Naive B cell (primary cell): ENCODE measurements at regions not wholly inside any gene's neighbourhood (a gene's known extent, or its start where the extent isn't known, plus 50 kb on each side); places are given as distances from the start of the nearest gene placed in this dataset.

Experiments
- ATAC-seq, 2 donors: fragments of 150-1000 bp; cut with Tn5 transposase; 2 replicates each; pipeline ENCODE4 v1.10.0; 2021; ENCODE audit warnings: low read depth in 2 of 2, mild to moderate bottlenecking in 2 of 2, moderate library complexity in 2 of 2
- DNase-seq: peaks from one replicate; pipeline ENCODE4 v3.0.0; 2022
- H3K27ac Mint-ChIP-seq, 6 donors: one replicate each; pipeline ENCODE4 v1.8.0; 2020 to 2022; ENCODE audit warnings: mild to moderate bottlenecking in 6 of 6, mixed read lengths in 6 of 6, moderate library complexity in 5 of 6, inconsistent platforms in 2 of 6
- H3K27me3 Mint-ChIP-seq, 3 donors: one replicate each; pipeline ENCODE4 v1.8.0; 2021 to 2022; ENCODE audit warnings: mixed read lengths in 3 of 3, mild to moderate bottlenecking in 1 of 3
- H3K36me3 Mint-ChIP-seq, 2 donors: one replicate each; pipeline ENCODE4 v1.8.0; 2020 to 2022; ENCODE audit warnings: mixed read lengths in 2 of 2, inconsistent platforms in 1 of 2, mild to moderate bottlenecking in 1 of 2
- H3K4me1 Mint-ChIP-seq, 3 donors: one replicate each; pipeline ENCODE4 v1.8.0; 2020 to 2022; ENCODE audit warnings: mixed read lengths in 3 of 3, inconsistent platforms in 1 of 3, mild to moderate bottlenecking in 1 of 3, moderate library complexity in 1 of 3
- H3K4me3 Mint-ChIP-seq, 8 donors: one replicate each; pipeline ENCODE4 v1.8.0; 2020 to 2022; ENCODE audit warnings: mild to moderate bottlenecking in 8 of 8, mixed read lengths in 8 of 8, moderate library complexity in 8 of 8, inconsistent platforms in 2 of 8
- H3K9me3 Mint-ChIP-seq, 7 donors: one replicate each; pipeline ENCODE4 v1.8.0; 2020 to 2022; ENCODE audit warnings: mixed read lengths in 7 of 7, mild to moderate bottlenecking in 5 of 7, inconsistent platforms in 2 of 7, moderate library complexity in 1 of 7

DNA sequence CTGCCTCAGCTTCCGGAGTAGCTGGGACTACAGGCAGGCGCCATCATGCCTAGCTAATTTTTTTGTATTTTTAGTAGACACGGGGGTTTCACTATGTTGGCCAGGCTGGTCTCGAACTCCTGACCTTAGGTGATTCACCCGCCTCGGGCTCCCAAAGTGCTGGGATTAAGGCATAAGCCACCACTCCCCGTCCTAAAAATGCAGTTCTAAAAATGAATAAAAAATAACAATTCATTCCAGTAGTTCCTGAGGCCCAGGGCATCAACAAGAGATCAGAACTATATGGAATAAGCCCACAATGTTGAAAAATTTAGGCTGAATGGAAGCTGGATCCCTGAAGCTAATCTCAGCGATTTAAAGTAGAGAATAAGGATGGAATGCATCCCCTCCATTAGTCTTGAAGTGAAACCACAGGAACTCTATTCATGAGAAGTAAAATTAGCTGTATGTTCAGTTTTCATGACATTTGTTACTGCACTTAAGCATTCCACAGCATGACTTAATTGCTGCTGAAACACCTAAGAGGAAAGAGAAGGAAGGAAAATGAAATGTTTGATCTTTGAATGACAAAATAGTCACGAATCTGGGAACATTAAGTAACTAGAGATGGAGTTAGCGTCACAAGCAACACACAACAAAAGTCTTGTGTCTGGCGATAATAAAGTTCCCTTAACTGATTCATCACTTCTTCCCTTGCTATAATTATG, 80.4 kb upstream of the RIPOR2 start:
- DNase-seq (no peak), ATAC-seq (no peak)
- no peaks in the 10 kb centered on the region for H3K36me3 Mint-ChIP-seq
- H3K4me3 Mint-ChIP-seq, result no peak overlapping the region
- no peaks in the 10 kb centered on the region for H3K9me3 Mint-ChIP-seq
- peak overlapping the region in 4 of 6 donors; percentile 19 to 89 (median 72) for H3K27ac Mint-ChIP-seq
- peaks cover 30 to 42% (median 40%) of the 10 kb centered on the region in 3 donors for H3K4me1 Mint-ChIP-seq
- no peaks in the 10 kb centered on the region for H3K27me3 Mint-ChIP-seq

DNA sequence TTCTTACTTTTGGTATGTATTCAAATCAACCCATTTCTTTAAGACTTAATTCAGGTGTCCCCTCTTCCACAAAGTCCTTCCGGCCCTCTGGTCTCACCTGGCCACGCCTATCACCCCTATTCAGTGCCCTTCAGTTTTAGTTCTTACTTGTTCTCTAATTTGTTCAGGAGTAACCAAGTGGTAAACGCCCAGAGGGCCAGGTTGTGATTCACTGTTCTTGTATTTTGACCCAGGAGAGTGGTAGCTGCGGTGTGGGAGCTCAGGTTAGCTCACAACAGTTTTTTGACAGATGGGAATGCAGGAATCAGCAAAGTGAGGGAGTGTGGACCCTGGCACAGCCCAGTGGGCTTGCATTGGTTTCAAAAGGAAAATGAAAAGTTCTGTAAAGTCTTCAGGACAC, 81.7 kb upstream of the RIPOR2 start:
- Mint-ChIP-seq H3K36me3 (no peaks in the 10 kb centered on the region), H3K27ac (peak overlapping the region in 5 of 6 donors; percentile 79 to 94 (median 87)), H3K27me3 (no peaks in the 10 kb centered on the region), H3K4me3 (peak overlapping the region in 3 of 8 donors; percentile 3 to 40 (median 7)), H3K4me1 (peaks cover 31 to 42% (median 38%) of the 10 kb centered on the region in 3 donors), H3K9me3 (no peaks in the 10 kb centered on the region)
- no peak for ATAC-seq
- DNase-seq, result no peak

DNA sequence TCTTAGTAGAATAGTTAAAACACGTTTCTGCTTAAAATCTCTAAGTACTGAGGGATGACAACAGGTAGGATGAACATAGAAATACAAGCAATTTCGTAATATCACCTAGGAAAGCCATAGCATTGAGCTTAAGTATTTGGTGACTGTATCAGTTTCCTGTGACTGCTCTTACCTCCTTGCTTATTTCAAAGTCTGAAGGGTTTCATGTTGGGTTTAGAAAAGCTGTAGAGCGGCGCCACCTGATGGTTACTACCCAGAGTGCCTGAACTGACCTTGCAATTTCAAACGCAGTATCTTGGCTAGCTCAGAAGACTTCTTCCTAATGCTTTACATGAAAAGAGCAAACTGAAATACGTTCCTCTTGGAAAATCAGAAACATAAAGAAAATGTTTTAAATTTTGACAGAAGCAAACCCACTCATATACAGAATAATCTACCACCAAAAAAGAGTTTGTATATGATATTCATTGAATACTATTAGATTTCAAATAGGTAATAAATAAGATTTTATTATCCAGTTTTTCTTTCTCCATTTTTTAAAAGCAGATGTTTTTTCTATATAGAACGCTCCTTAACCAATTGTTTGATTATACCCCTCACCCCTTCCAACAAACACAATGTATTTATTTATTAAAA, 82.3 kb upstream of the RIPOR2 start:
- H3K27me3 Mint-ChIP-seq, result no peaks in the 10 kb centered on the region
- peak overlapping the region in 1 of 8 donors; percentile 40 for H3K4me3 Mint-ChIP-seq
- H3K27ac Mint-ChIP-seq, result peak overlapping the region in 4 of 6 donors; percentile 54 to 94 (median 88)
- no peaks in the 10 kb centered on the region for H3K9me3 Mint-ChIP-seq
- H3K36me3 Mint-ChIP-seq, result no peaks in the 10 kb centered on the region
- DNase-seq, result peak; percentile 64
- peak; percentile 73 to 88 for ATAC-seq
- H3K4me1 Mint-ChIP-seq, result peaks cover 31 to 41% (median 38%) of the 10 kb centered on the region in 3 donors

DNA sequence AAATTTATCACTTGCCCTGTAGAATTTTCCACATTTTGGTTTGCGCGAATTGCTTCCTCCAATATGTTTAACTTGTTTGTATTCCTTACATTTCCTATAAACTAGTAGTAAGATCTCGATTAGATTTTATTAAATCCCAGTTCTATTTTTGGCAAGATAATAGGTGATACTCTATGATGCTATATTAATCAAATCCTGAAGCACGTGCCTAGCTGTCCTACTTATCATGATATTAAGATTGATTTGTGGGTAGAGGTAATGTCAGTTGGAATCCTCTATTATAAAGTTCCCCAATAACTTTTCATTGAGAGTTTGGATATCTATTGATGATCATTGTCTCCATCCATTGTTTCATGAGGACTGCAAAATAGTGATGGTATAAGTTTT, 82.8 kb upstream of the RIPOR2 start:
- no peak for ATAC-seq
- H3K4me1 Mint-ChIP-seq, result peaks cover 31 to 38% (median 37%) of the 10 kb centered on the region in 3 donors
- no peak overlapping the region for H3K27ac Mint-ChIP-seq
- H3K9me3 Mint-ChIP-seq, result no peaks in the 10 kb centered on the region
- no peaks in the 10 kb centered on the region for H3K36me3 Mint-ChIP-seq
- H3K27me3 Mint-ChIP-seq, result no peaks in the 10 kb centered on the region
- no peak overlapping the region for H3K4me3 Mint-ChIP-seq
- DNase-seq, result no peak

DNA sequence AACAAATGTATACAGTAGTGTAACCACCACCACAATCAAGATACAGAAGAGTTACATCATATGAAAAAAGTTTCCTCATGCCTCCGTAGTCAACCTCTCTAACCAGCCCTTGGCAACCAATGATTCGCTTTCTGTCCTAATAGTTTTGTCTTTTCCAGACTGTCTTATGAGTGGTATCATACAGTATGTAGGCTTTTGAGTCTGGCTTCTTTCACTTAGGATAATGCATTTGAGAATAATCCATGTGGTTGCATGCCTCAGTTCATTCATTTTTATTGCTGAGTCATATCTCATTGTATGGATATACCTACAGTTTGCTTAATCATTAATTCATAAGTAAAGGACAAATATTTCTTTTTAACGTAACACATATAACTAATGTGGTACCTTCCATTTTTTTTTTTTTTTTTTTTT, 86.4 kb upstream of the RIPOR2 start:
- Mint-ChIP-seq H3K9me3 (no peaks in the 10 kb centered on the region), H3K4me3 (no peak overlapping the region), H3K4me1 (peaks cover 15 to 26% (median 20%) of the 10 kb centered on the region in 3 donors), H3K36me3 (no peaks in the 10 kb centered on the region), H3K27ac (no peak overlapping the region), H3K27me3 (no peaks in the 10 kb centered on the region)
- ATAC-seq (no peak), DNase-seq (no peak)

DNA sequence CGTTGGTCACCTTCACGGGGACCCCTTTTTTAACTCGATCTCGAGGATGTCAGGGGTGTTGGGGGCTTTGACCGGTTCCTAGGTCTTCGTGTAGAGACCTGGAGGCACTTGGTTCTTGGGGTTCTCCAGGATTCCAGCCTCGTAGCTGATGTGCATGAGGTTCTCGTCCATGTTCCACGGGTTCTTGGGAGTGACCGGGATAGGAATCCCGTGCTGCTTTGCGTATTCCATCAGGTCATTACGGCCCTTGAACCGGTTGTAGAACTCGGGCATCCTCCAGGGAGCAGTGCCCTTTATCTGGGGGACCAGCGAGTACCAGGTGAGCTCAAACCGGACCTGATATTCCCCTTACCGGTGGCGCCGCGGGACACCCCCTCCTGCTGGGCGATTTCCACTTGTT, 88.0 kb upstream of the RIPOR2 start:
- no peak overlapping the region for H3K27ac Mint-ChIP-seq
- DNase-seq (no peak), ATAC-seq (no peak)
- H3K36me3 Mint-ChIP-seq, result no peaks in the 10 kb centered on the region
- H3K4me3 Mint-ChIP-seq, result no peak overlapping the region
- H3K9me3 Mint-ChIP-seq, result no peaks in the 10 kb centered on the region
- H3K4me1 Mint-ChIP-seq, result peaks cover 14 to 22% (median 21%) of the 10 kb centered on the region in 3 donors
- no peaks in the 10 kb centered on the region for H3K27me3 Mint-ChIP-seq

DNA sequence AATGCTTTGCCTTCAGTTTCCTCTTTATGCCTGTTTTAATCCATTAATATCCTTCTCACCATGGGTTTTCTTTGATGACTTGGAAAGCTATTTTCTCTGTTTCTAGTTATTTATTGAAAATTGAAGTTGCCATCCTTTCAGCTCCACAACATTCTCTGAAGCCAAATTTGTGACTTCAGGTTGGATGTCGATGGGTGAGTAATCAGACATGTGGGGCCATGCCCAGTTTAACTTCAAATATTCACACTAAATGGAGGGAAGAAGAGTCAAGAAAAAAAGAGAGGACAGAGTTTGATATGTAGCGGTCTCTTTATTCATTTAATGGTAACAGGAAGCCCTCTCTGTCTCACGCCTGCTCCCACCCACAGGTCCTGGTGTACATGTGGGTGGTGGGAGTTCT, 89.1 kb upstream of the RIPOR2 start:
- peaks cover 14 to 22% (median 21%) of the 10 kb centered on the region in 3 donors for H3K4me1 Mint-ChIP-seq

DNA sequence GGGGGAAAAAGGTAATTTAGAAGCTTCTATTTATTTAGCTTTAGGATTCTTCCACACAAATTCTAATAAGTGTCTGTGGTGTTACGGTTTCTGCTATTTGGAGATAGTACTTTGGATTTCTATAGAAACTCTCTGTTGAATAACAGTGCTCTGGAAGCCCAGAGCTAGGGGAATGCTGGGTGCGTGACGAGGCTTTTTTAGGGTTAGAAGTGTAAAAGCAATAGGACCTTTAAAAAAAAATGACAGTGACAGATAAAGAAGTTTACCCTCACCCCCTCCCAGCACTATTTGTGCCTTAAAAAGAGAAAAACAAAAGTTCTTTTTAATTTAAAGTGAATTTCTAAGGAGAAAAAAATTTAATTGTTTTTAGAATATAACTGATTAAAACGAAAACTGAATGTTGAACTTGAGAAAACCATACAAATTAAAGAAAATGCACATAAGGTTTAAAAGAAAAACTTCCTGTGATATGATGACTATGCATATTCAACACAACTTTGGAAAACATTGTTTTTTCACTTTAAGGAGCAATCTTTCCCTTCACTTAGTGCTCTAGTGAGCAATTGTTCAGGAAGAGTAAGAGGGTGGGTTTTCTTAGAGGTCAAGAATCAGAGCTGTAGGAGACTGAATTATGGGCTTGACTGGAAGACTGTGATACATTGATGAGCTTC, 89.6 kb upstream of the RIPOR2 start:
- Mint-ChIP-seq H3K9me3 (no peaks in the 10 kb centered on the region), H3K36me3 (no peaks in the 10 kb centered on the region), H3K27me3 (no peaks in the 10 kb centered on the region), H3K4me1 (peaks cover 14 to 22% (median 21%) of the 10 kb centered on the region in 3 donors), H3K27ac (peak overlapping the region in 3 of 6 donors; percentile 13 to 54 (median 22)), H3K4me3 (no peak overlapping the region)
- ATAC-seq (no peak), DNase-seq (no peak)

More for the DNA sequence above, 89.1 kb upstream of the RIPOR2 start:
- Mint-ChIP-seq H3K27me3 (no peaks in the 10 kb centered on the region), H3K27ac (peak overlapping the region in 3 of 6 donors; percentile 13 to 54 (median 22)), H3K36me3 (no peaks in the 10 kb centered on the region), H3K4me3 (no peak overlapping the region), H3K9me3 (no peaks in the 10 kb centered on the region)
- DNase-seq (no peak), ATAC-seq (no peak)

DNA sequence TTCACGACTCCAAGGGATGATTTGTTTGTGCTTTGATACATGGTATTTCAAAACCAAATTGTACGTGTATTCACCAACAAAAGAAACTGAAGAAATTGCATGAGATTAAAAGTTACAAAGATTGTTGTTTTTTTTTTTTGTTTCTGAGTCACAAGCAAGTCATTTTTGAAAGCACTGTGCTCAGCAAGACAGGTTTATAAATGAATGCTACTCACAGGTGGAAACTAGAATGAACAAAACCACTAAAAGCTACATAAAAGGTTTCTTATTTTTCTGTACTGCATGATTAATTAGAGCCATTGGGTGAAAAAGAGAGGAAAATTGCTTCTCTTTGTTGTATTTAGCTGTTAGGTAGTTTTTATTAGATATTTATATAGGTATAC, 90.2 kb upstream of the RIPOR2 start:
- no peak for ATAC-seq
- Mint-ChIP-seq H3K27me3 (no peaks in the 10 kb centered on the region), H3K36me3 (no peaks in the 10 kb centered on the region), H3K9me3 (no peaks in the 10 kb centered on the region), H3K27ac (no peak overlapping the region), H3K4me1 (peaks cover 14 to 22% (median 21%) of the 10 kb centered on the region in 3 donors), H3K4me3 (no peak overlapping the region)
- no peak for DNase-seq

DNA sequence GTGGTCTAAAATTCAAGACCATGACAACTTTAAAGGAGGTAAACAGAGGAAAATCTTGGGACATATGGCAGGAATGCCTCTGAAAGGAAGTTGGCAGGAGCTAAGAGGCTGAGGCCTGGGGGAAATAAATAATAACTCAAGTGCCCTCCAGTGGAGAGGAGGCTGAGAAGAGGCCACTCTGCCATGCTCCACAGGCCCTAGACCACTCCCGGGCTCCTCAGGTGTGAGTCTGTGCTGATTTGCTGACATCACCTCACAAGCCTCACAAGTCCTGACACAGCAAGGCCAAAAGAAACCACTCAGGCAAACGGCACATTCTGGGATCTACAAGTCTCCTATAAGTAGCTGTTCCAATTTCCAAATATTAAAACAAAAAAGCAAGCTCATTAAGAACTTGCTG, 91.0 kb upstream of the RIPOR2 start:
- Mint-ChIP-seq H3K27me3 (no peaks in the 10 kb centered on the region), H3K9me3 (no peaks in the 10 kb centered on the region), H3K4me1 (peaks cover 11 to 22% (median 21%) of the 10 kb centered on the region in 3 donors), H3K4me3 (peak overlapping the region in 2 of 8 donors; percentile 45 to 80), H3K36me3 (no peaks in the 10 kb centered on the region), H3K27ac (peak overlapping the region in 1 of 6 donors; percentile 82)
- no peak for ATAC-seq
- DNase-seq, result no peak

DNA sequence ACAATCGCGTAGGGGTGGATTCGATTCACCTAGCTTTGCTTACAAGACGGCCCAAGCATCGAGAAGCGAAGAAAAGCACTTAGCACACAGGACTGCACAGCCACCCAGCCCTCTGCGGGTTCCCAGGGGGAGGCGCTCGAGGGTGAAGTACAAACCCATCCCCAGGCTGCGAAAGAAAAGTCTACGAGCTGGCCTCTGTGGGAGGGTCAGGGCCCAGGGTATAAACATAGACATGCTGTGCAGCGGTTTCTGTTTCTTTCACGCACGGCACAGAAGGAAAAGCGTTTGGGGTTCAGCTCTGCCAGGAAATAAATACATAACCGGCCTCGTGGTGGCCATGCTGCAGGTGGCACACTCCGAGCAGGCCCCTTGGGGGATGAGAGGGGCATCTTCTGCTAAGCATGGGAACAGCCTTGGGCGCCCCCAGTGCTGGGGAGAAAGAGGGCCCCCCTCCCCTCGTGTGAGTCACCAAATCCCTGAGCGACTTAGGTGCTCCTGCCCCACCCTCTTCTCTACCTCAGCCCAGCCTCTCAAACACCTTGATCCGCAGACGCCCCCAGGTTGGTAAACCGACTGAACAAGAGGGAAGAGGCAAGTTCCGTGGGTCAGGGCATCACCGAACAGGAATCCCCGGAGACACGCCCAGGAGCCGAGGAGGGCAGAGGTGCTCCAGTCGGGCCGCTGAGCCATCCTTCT, 91.6 kb upstream of the RIPOR2 start:
- Mint-ChIP-seq H3K27ac (peak overlapping the region in 5 of 6 donors; percentile 59 to 95 (median 82)), H3K4me1 (peaks cover 12 to 23% (median 22%) of the 10 kb centered on the region in 3 donors), H3K9me3 (no peaks in the 10 kb centered on the region)

DNA sequence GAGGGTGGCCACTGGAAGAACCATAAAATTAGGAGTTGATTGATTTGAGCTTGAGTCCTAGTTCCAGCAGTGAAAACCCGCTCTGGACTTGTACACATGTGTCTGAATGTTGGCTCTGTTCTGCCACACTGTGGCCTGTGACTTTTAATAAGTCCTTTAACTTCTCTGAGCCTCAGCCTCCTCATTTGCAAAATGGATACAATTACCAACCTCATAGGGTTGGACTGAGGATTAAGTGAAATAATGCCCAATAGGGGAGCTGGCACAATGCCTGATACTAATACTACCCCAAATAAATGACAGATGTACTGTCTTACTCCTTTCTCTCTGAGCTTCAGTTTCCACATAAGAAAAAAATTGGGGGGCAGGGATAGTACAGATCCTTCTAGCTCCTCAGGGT, 92.6 kb upstream of the RIPOR2 start:
- H3K9me3 Mint-ChIP-seq, result no peaks in the 10 kb centered on the region
- peaks cover 19 to 30% (median 22%) of the 10 kb centered on the region in 3 donors for H3K4me1 Mint-ChIP-seq
- ATAC-seq, result no peak
- peak overlapping the region in 2 of 6 donors; percentile 72 to 82 for H3K27ac Mint-ChIP-seq
- peak overlapping the region in 1 of 8 donors; percentile 19 for H3K4me3 Mint-ChIP-seq
- DNase-seq, result no peak
- no peaks in the 10 kb centered on the region for H3K27me3 Mint-ChIP-seq
- H3K36me3 Mint-ChIP-seq, result no peaks in the 10 kb centered on the region

More for the DNA sequence above, 91.6 kb upstream of the RIPOR2 start:
- ATAC-seq (peak; percentile 96 to 98), DNase-seq (peak; percentile 53)
- Mint-ChIP-seq H3K36me3 (no peaks in the 10 kb centered on the region), H3K4me3 (peak overlapping the region; percentile 57 to 86 (median 84)), H3K27me3 (no peaks in the 10 kb centered on the region)

DNA sequence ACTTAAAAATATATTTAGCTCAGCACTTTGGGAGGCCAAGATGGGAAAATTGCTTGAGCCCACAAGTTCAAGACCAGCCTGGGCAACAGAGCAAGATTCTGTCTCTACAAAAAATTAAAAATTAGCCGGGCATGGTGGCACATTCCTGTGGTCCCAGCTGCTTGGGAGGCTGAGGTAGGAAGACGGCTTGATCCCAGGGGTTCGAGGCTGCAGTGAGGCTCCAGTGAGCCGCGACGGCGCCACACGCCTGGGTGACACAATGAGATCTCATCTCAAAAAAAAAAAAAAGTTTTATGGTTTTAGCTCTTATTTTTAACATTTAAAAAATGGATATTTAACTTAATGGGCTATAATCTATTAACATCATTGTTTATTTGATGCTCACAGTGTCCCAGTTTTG, 97.2 kb upstream of the RIPOR2 start:
- Mint-ChIP-seq H3K27ac (peak overlapping the region in 2 of 6 donors; percentile 32 to 65), H3K9me3 (no peaks in the 10 kb centered on the region), H3K27me3 (no peaks in the 10 kb centered on the region), H3K4me3 (peak overlapping the region in 1 of 8 donors; percentile 65), H3K4me1 (peaks cover 18 to 44% (median 34%) of the 10 kb centered on the region in 3 donors), H3K36me3 (no peaks in the 10 kb centered on the region)
- no peak for ATAC-seq
- no peak for DNase-seq
